ENCODE measurements at regions not wholly inside any gene's neighbourhood (a gene's known extent, or its start where the extent isn't known, plus 50 kb on each side); places are given as distances from the start of the nearest gene placed in this dataset.
"Not testable (repeated sequence)": the region's sequence is repeated elsewhere in the genome, so short reads cannot be mapped to it uniquely, and the experiment has no call there.

DNA sequence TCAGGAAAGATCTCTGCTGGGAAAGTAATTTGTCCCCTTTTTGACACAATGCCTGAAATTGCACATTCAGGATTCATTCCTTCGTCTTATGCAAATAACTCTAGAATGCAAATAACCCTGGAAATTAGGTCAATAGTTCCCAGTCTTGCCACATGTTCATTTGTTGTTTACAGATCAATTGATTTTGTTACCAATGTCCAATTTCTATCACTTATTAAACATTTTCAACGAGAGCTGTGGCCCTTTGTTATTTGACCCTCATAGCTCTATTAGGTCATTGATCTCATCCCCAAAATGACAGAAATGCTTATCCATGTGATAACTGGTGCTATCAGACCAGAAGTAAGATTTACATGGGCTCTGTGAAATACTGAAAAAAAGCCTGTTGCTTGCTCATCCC is 275.3 kb upstream of the REG3G start:
- FAIRE-seq: no peak

GRCh38 chr2:78754930-78755329 is 270.6 kb upstream of the REG3G start:
- FAIRE-seq: no peak

DNA sequence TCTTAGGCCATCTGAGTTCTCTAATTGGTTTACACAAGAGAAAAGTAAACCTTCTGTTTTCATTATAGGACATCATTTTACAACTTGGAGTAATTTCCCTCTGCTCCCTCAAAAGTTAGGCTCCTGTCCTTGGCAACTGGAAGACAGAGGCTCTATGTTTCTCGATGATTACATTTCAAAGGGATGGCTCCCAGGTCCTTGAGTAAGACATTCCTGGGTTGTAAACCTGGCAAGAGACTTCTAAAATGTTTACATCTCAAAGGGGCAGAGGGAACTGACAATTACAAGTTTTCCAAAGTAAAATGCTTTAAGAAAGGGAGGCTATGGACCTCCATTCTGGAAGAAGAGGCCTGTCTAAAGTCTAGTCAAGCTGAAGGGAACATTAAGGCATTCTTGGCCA is 268.3 kb upstream of the REG3G start:
- no peak for FAIRE-seq

GRCh38 chr2:78757640-78758039 is 267.9 kb upstream of the REG3G start:
- no peak for FAIRE-seq

GRCh38 chr2:78758765-78759164 is 266.7 kb upstream of the REG3G start:
- not testable (repeated sequence) for FAIRE-seq

- no peak for FAIRE-seq
Measured at GRCh38 chr2:78766459-78766858, 259.0 kb upstream of the REG3G start.

GRCh38 chr2:78768016-78768415 is 257.5 kb upstream of the REG3G start:
- FAIRE-seq: no peak

- no peak for FAIRE-seq
Measured at GRCh38 chr2:78775291-78775690, 250.2 kb upstream of the REG3G start.

GRCh38 chr2:78778756-78779510 is 246.6 kb upstream of the REG3G start:
- FAIRE-seq: no peak

- no peak for FAIRE-seq
Measured at GRCh38 chr2:78779761-78780160, 245.7 kb upstream of the REG3G start.

GRCh38 chr2:78780256-78780655 is 245.2 kb upstream of the REG3G start:
- no peak for FAIRE-seq

DNA sequence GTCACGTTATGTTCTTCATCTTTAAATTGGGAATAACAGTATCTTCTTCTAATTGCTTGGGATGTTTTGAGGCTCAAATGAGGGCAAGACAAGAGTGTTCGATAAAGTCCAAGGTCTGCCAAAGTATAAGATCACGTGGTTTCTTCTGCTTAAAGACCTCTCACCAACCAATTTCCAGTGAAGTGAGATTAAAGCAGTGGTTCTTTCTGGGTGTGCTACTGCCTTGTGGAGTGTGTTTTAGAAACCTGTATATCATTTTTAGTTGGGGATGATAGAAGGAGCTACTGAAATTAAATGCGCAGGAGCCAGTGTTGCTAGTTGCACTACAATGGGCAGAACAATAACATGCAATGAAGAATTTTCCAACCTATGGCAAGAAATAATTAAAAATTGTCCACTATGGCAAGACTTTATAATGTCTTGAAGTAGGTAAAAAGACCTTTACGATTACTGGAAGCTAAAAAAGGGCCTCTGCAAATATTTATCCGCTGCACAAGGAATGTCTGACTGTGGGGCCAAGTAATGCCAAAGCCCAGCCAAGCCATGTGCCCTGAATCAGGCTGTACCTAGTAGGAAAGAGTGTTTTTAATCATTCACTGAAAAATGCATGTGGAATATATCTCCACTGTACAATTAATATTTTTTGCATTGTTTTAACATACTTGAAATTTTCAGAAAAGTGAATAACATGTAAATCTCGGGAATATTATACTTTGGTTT is 244.5 kb upstream of the REG3G start:
- FAIRE-seq: no peak

- FAIRE-seq: no peak
Measured at GRCh38 chr2:78782196-78782595, 243.3 kb upstream of the REG3G start.

GRCh38 chr2:78811955-78812610 is 213.4 kb upstream of the REG3G start:
- FAIRE-seq: no peak

DNA sequence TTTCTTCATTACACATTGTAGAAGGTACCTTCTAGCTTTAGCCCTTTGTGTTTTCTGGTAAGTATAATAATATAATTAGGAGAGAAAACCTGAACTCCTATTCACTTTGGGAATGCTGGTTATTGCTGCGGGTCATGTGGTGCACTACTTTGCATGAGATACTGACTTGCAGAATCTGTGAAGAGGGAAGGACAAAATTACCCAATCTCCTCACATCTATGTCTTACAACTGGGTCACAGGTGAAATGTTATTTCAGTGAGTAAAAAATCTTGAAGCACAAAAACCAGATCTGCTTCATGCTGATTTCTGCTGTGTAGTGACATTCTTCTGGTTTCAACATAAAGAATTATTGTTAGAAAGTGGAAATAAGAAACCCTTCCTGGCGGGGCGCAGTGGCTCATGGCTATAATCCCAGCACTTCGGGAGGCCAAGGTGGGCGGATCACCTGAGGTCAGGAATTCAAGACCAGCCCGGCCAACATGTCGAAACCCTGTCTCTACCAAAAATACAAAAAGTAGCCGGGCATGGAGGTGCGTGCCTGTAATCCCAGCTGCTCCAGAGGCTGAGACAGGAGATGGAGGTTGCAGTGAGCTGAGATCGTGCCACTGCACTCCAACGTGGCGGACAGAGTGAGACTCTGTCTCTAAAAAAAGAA is 211.0 kb upstream of the REG3G start:
- no peak for FAIRE-seq

GRCh38 chr2:78817430-78817829 is 208.1 kb upstream of the REG3G start:
- FAIRE-seq: no peak

DNA sequence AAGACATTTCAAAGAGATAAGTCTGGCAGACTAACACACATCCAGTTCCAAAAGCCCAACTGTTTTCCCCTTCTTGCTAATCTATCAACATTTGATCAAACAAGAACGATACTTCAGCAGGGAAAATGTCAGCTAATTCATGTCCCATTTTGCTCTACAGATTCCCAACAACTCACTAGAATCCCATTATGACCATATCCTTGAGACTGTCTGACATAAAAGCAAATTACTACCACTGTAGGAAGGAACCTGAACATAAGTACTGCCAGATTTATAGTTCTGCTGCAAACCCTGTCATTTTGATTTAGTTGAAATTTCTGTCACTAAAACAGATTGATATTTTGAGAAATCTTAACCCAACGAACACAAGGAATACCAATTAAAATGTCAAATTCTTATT is 193.0 kb upstream of the REG3G start:
- FAIRE-seq: no peak

- FAIRE-seq: no peak
Measured at GRCh38 chr2:78839259-78839658, 186.2 kb upstream of the REG3G start.

DNA sequence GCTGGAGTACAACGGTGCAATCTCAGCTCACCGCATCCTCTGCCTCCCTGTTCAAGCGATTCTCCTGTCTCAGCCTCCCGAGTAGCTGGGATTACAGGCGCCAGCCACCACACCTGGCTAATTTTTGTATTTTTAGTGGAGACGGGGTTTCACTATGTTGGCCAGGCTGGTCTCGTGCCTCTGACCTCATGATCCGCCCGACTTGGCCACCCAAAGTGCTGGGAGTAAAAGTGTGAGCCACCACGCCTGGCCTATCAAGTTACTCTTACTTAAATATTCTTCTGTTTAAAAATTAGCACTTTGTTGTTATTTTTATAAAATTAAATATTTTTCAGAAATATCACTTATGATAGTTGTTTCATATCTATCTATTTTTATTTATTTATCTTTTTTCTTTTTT is 185.2 kb upstream of the REG3G start:
- not testable (repeated sequence) for FAIRE-seq

DNA sequence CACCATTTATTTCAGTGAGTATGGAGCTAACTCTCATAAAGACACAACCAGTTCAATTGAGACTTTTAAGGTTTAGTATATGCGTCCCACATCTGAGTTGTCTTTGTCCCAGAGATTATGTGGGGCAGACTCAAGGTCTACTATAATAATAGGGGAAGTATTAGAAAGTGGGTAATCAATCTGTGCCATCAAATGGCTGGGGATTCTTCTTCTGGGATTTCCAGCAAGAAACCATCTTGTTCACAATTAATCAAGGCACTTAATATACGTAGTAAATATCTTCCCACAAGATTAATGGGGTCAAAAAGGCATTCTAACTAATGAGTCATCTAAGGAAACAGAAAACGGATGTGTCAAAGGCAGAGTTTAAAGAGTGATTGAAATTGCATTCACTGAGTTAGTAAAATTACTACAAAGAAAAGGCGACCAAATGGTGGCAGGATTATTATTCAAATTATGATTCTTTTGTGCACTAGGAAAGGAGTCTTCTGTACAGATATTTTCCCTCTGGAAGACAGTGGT is 179.8 kb upstream of the REG3G start:
- no peak for FAIRE-seq

- FAIRE-seq: peak; percentile 34
Measured at GRCh38 chr2:78861546-78861945, 164.0 kb upstream of the REG3G start.

DNA sequence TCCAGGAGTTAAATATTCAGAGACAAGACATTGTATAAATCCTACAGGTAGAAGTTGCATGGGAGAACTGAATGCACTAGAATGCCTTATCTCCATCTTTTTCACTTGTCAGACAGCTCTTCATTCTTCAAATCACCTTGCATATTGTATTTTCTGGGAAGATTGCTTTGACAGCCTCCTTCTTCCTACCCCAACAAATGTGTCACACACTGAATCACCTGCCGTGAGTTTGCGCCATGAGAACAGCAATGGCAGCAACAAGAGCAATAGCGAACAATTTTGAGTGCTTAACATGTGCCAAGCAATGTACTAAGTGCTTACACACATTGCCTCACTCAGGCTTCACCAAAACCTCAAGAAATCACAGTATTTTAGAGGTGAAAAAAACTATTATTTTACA is 161.3 kb upstream of the REG3G start:
- no peak for FAIRE-seq

- FAIRE-seq: no peak
Measured at GRCh38 chr2:78865667-78866066, 159.8 kb upstream of the REG3G start.

All from A204.1 (cell line).